Heart left ventricle (tissue), 16 donors: ENCODE measurements at regions not wholly inside any gene's neighbourhood (a gene's known extent, or its start where the extent isn't known, plus 50 kb on each side); places are given as distances from the start of the nearest gene placed in this dataset.

Source experiments
- ATAC-seq, 4 donors: fragments of 200-7000 bp; cut with Tn5 transposase; one replicate each; pipeline ENCODE4 v1.9.1; 2020 to 2022; ENCODE audit warnings: moderate library complexity in 4 of 4, mild to moderate bottlenecking in 3 of 4, moderate number of reproducible peaks in 1 of 4
- DNase-seq, 5 donors: peaks; one replicate each; pipeline ENCODE4 v3.0.0-alpha.2; 2020
- H3K27ac ChIP-seq, 12 donors: fragments of 200-600 bp; sonication (generic) in 4 of 12; one replicate each; pipeline versions ENCODE4 v1.5.0 to v1.8.0; 2016 to 2022; ENCODE audit warnings: mild to moderate bottlenecking in 2 of 12
- H3K27me3 ChIP-seq, 9 donors: fragments of 200-600 bp; sonication (generic) in 2 of 9; one replicate each; pipeline versions ENCODE4 v1.5.1 to v1.8.0; 2016 to 2022; ENCODE audit warnings: mild to moderate bottlenecking in 3 of 9
- H3K36me3 ChIP-seq, 9 donors: fragments of 200-600 bp; sonication (generic) in 2 of 9; one replicate each; pipeline versions ENCODE4 v1.5.0 to v1.8.0; 2018 to 2022; ENCODE audit warnings: mild to moderate bottlenecking in 2 of 9
- H3K4me1 ChIP-seq, 12 donors: fragments of 200-600 bp; sonication (generic) in 4 of 12; one replicate each; pipeline versions ENCODE4 v1.5.0 to v1.8.0; 2016 to 2022; ENCODE audit warnings: mild to moderate bottlenecking in 3 of 12
- H3K4me3 ChIP-seq, 12 donors: fragments of 200-600 bp; sonication (generic) in 4 of 12; one replicate each; pipeline versions ENCODE4 v1.5.0 to v1.8.0; 2017 to 2022; ENCODE audit warnings: mild to moderate bottlenecking in 9 of 12, moderate library complexity in 4 of 12
- H3K9me3 ChIP-seq, 12 donors: fragments of 200-600 bp; sonication (generic) in 4 of 12; one replicate each; pipeline versions ENCODE4 v1.5.0 to v1.8.0; 2016 to 2022; ENCODE audit warnings: mild to moderate bottlenecking in 1 of 12
- POLR2A ChIP-seq, 2 donors: fragments of 450-650 bp; IDR thresholded peaks; one replicate each; pipeline ENCODE4 v1.6.1; 2017; ENCODE audit warnings: antibody characterized with exemption in 2 of 2, mild to moderate bottlenecking in 2 of 2, moderate library complexity in 2 of 2
- WGBS, 4 donors: extraction: QIAGEN DNeasy Blood & Tissue Kit in 2 of 4; methylation state at CpG; one replicate each; pipeline versions ENCODE4 v1.1.5 to v1.1.7; 2013 to 2018; 5-methylcytosine and 5-hydroxymethylcytosine counted together
- intact Hi-C, 10 donors: fragments of 100-400 bp; cut with DNase I; formaldehyde crosslinking; loops; one replicate each; pipeline versions ENCODE4 v1.11.1 to v1.14.2; 2022
- TF ChIP-seq, protein P1 (sequence below), 12 donors: fragments of 200-600 bp; sonication (generic) in 4 of 12; IDR thresholded peaks; one replicate each; pipeline versions ENCODE4 v1.5.0 to v1.8.0; 2018 to 2022; ENCODE audit warnings: antibody characterized with exemption in 12 of 12, mild to moderate bottlenecking in 5 of 12
- donor health status: ischemic (EF 13 %, LVEDD 7.1; RV severe dilation, severe dysfunction).
- donor health status: healthy with polysubstance abuse.
- donor health status: DM: no; HTN: yes; CAD: no.
- donor health status: DM: no; HTN: no; CAD: no.
- donor health status: ischemic (EF 25% LVEDD 6.9; RV normal size, moderate dysfunction).
- donor health status: ischemic (EF 25% LVEDD 5.7; RV mildly dilated, moderate dysfunction).
- donor health status: healthy.
- donor health status: DM: yes; HTN: yes; CAD: no.
- donor health status: ischemic (EF 35%, LVEDD 5.7; RV mildly dilated, moderate dysfunction).
- donor health status: nonischemic (EF 11% LVEDD 7.7; RV severe dilation, severe dysfunction).
- donor health status: DM: yes; HTN: yes; CAD: no.
- donor health status: PGD.
- donor health status: ischemic (EF 29% LVEDD 5.4; RV normal size, mild dysfunction).
- donor health status: nonischemic (EF 23%, LVEDD 6.1; RV moderate dilation, normal function).

DNA sequence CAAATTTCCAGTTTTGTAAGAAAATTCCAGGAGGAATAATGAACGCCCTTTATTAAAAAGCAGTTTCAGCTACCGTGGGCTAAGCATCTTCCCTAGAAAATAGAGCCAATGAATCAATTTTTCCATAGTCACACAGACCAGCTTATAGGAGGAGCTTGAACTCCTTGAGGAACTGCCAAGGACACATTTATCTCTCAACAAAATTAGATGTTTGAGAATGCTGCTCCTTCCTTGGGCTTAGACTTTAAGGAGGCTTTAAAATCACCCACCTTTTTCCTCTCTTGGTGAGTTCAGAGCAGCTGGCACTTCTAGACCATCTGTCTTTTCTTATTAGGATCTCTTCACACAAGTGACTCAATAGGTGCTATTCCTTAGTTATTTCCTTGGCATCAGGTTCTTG is 588.0 kb downstream of the SQOR start:
- Histone ChIP-seq H3K4me1 (no peaks in the 10 kb centered on the region), H3K27ac (no peak overlapping the region), H3K36me3 (no peaks in the 10 kb centered on the region), H3K9me3 (no peaks in the 10 kb centered on the region), H3K27me3 (no peaks in the 10 kb centered on the region), H3K4me3 (no peak overlapping the region)
- no peak for ATAC-seq
- intact Hi-C loops, result no loop called here
- 65 to 73% (median 69%) methylated on average over 2 of the region's 2 CpGs for WGBS, 4 donors
- no peak for DNase-seq
- TF ChIP-seq POLR2A (IDR thresholded peaks at IDR 0.05), result no peak
- TF ChIP-seq, protein P1, sequence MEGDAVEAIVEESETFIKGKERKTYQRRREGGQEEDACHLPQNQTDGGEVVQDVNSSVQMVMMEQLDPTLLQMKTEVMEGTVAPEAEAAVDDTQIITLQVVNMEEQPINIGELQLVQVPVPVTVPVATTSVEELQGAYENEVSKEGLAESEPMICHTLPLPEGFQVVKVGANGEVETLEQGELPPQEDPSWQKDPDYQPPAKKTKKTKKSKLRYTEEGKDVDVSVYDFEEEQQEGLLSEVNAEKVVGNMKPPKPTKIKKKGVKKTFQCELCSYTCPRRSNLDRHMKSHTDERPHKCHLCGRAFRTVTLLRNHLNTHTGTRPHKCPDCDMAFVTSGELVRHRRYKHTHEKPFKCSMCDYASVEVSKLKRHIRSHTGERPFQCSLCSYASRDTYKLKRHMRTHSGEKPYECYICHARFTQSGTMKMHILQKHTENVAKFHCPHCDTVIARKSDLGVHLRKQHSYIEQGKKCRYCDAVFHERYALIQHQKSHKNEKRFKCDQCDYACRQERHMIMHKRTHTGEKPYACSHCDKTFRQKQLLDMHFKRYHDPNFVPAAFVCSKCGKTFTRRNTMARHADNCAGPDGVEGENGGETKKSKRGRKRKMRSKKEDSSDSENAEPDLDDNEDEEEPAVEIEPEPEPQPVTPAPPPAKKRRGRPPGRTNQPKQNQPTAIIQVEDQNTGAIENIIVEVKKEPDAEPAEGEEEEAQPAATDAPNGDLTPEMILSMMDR (IDR thresholded peaks at IDR 0.05), result no peak

DNA sequence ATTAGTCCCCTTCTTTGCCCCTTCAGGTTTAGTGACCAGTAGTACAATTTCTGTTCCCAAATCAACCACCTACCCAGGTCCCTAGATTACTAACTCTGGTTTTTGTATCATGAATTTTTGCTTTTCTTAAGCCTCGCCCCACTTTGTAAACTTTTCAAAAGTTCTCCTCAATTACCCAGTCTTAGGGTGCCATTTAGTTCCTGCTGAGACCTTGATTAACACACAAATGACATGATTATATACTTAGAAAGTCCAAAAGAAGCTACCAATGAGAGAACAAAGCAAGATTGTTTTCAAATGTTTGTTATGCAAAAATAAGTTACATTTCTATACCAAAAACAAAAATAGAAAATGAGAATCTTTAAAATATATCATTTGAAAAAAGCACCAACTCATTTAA is 594.4 kb downstream of the SQOR start:
- no peaks in the 10 kb centered on the region for H3K4me1 ChIP-seq
- H3K27ac ChIP-seq, result no peak overlapping the region
- TF ChIP-seq POLR2A (IDR thresholded peaks at IDR 0.05), result no peak
- TF ChIP-seq, protein P1 (IDR thresholded peaks at IDR 0.05), result no peak
- no peak for ATAC-seq
- WGBS, 4 donors, result 0 to 82% (median 43%) methylated on average over 1 of the region's 1 CpG
- intact Hi-C loops, result no loop called here
- no peak overlapping the region for H3K4me3 ChIP-seq
- no peaks in the 10 kb centered on the region for H3K27me3 ChIP-seq
- H3K9me3 ChIP-seq, result no peaks in the 10 kb centered on the region
- DNase-seq, result no peak
- H3K36me3 ChIP-seq, result no peaks in the 10 kb centered on the region

DNA sequence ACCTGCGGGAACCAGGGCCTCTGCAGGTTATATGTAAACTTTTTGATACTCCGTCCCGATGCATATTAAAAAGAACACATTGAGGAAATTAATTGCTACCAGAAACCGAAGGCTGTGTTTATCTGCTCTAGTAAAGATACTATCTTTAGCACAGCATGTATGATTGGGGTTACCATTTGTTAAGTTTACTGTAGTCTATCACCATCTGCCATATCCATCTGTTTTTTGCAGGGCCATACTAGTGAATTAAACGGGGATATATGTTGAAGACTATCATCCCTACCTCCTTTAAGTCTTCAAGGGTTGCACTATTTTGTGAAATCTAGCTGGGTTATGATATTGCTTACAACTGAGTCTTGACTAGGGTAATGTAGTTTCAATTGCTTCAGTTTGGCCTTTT is 597.0 kb downstream of the SQOR start:
- TF ChIP-seq, protein P1 (IDR thresholded peaks at IDR 0.05), result no peak
- no peak for TF ChIP-seq POLR2A (IDR thresholded peaks at IDR 0.05)
- no peaks in the 10 kb centered on the region for H3K4me1 ChIP-seq
- H3K27ac ChIP-seq, result no peak overlapping the region
- ATAC-seq (no peak), DNase-seq (no peak)
- no peaks in the 10 kb centered on the region for H3K27me3 ChIP-seq
- intact Hi-C loops, result no loop called here
- no peaks in the 10 kb centered on the region for H3K36me3 ChIP-seq
- H3K9me3 ChIP-seq, result no peaks in the 10 kb centered on the region
- no peak overlapping the region for H3K4me3 ChIP-seq
- 73 to 90% (median 84%) methylated on average over 5 of the region's 5 CpGs for WGBS, 4 donors

DNA sequence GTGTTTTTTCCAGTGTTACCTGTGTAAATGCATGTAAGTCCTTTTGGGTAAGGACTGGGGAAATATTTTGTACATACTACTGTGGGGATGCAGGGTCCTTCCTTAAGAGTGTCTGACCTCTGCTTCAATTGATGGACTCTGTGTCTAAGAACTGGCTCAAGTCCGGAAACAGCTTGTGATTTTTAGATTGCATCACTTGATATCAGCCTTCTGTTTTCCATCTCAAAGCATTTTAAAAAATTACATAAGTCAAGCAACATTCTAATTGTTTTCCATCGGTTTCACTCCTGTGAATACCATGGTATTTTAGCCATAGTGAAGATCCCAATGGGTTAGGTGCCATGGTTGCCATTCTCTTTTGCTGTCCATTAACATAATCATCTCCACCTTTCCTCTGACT is 597.6 kb downstream of the SQOR start:
- no peak for ATAC-seq
- H3K4me3 ChIP-seq, result no peak overlapping the region
- no peaks in the 10 kb centered on the region for H3K27me3 ChIP-seq
- no peaks in the 10 kb centered on the region for H3K36me3 ChIP-seq
- H3K9me3 ChIP-seq, result no peaks in the 10 kb centered on the region
- intact Hi-C loops, result no loop called here
- no peaks in the 10 kb centered on the region for H3K4me1 ChIP-seq
- 37 to 85% (median 71%) methylated on average over 2 of the region's 2 CpGs for WGBS, 4 donors
- TF ChIP-seq, protein P1 (IDR thresholded peaks at IDR 0.05), result no peak
- no peak for TF ChIP-seq POLR2A (IDR thresholded peaks at IDR 0.05)
- no peak for DNase-seq
- no peak overlapping the region for H3K27ac ChIP-seq
